ENCODE measurements at regions not wholly inside any gene's neighbourhood (a gene's known extent, or its start where the extent isn't known, plus 50 kb on each side); places are given as distances from the start of the nearest gene placed in this dataset.

DNA sequence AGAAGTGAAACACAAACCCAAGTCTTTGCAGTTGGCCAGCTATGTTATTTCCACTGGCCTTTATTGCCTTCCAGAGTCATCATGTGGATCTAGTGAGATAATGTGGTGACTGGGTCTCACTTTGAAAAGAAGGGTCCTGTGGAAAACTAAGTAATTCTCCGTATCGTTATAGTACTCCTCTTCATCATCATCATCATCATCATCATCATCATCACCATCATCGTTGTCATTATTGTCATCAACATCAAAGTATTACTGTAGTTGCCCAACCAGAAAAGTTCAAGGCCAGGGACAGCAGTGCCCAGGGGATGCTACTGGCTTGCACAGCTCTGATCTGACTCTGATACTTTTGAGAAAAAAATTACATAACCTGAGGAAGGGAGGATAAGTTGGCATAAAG, 295.6 kb upstream of the F9 start:
- TF ChIP-seq, protein P1, sequence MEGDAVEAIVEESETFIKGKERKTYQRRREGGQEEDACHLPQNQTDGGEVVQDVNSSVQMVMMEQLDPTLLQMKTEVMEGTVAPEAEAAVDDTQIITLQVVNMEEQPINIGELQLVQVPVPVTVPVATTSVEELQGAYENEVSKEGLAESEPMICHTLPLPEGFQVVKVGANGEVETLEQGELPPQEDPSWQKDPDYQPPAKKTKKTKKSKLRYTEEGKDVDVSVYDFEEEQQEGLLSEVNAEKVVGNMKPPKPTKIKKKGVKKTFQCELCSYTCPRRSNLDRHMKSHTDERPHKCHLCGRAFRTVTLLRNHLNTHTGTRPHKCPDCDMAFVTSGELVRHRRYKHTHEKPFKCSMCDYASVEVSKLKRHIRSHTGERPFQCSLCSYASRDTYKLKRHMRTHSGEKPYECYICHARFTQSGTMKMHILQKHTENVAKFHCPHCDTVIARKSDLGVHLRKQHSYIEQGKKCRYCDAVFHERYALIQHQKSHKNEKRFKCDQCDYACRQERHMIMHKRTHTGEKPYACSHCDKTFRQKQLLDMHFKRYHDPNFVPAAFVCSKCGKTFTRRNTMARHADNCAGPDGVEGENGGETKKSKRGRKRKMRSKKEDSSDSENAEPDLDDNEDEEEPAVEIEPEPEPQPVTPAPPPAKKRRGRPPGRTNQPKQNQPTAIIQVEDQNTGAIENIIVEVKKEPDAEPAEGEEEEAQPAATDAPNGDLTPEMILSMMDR (IDR thresholded peaks at IDR 0.05) = no peak
- no peak for TF ChIP-seq POLR2A (IDR thresholded peaks at IDR 0.05)

All from breast epithelium (tissue), 3 donors.